Ammon's horn (tissue), 1 donor: ENCODE measurements at regions not wholly inside any gene's neighbourhood (a gene's known extent, or its start where the extent isn't known, plus 50 kb on each side); places are given as distances from the start of the nearest gene placed in this dataset.
"Not testable (repeated sequence)": the region's sequence is repeated elsewhere in the genome, so short reads cannot be mapped to it uniquely, and the experiment has no call there.

Experiments
- DNase-seq: peaks from one replicate; pipeline ENCODE4 v3.0.0-alpha.2; 2016; ENCODE audit warnings: low spot score

DNA sequence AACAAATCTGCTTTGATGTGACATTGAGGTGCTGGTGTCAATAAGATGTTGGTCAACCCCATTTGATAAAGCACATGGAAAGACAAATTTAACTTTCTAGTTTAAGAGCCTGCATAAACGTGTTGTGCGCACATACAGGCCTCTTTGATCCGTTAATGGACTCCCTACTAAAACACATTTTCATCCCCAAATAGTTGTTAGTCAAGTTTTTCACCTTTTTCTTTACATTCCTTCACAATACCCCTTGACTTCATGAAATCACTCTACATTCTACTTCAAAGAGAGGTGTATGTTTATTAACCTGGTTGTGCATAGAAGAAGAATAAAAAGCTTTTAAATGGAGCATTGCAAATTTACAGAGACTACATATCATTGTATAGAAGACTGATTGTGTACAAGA lies 180.3 kb downstream of the HDGFL1 start:
- DNase-seq = no peak

DNA sequence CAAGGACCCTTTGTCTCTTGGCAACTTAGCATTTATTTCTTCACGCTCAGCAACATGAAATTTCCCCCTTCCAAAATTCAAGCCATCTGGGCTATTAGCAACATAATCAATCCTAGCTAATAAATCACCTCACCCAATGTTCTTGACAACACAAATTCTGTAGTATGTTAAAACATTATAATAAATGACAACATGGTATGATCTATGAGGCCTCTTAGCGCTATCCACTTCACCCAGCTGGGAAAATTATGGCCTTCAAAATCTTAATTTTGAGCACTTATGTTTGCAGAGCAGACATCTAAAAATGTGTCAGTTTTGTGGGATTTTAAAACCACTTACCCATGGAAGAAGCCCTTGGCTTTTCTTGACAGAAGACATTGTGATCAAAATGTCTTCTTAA lies 181.9 kb downstream of the HDGFL1 start:
- DNase-seq = no peak

DNA sequence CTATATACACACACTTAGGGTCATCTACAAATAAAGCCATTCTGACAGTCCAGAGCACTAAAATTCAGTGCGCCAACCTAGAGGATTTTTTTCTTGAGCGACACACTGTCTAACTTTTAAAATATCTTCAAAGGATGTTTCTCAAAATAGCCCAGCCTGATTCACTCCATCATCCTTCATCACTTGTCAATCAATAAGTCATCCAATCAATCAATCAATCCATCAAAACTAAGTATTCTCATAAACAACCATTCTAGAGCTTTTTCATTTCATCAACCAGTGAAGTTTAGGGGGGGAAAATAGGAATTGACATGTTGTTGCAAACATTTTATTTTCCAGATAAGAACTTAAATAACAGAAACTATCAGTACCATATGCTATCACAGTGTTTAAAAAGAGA lies 183.2 kb downstream of the HDGFL1 start:
- no peak for DNase-seq

DNA sequence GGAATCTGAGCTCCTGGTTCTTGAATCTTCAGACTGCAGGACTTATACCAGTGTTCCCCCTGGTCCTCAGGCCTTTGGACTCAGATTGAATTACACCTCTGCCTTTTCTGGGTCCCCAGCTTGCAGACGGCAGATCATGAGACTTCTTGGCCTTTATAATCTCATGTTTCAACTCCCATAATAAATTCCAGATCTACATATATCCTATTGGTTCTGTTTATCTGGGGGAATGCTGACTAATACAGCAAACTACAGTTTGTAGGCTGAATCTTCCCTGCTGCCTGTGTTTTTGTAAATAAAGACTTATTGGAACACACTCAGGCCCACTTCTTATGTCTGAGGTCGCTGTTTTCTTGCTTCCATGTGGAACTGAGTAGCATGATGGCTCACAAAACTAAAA lies 184.7 kb downstream of the HDGFL1 start:
- no peak for DNase-seq

DNA sequence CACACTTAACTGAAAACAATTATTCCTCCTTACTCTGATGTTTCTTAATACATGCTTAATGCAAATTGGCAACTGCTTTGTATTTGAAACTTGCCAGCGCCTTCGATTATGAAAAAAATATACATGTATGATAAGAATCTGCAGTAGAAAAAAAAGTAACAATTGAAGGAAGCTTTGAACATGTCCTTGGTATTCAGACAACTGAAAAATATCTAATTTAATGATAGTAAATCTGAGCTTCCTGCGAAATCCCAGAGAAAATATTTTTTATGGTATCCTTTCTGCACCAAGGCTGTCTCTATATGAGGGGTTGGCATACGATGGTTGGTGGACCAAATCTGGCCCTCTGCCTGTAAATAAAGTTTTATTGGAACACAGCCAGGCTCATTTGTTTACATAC lies 186.2 kb downstream of the HDGFL1 start:
- DNase-seq = no peak

DNA sequence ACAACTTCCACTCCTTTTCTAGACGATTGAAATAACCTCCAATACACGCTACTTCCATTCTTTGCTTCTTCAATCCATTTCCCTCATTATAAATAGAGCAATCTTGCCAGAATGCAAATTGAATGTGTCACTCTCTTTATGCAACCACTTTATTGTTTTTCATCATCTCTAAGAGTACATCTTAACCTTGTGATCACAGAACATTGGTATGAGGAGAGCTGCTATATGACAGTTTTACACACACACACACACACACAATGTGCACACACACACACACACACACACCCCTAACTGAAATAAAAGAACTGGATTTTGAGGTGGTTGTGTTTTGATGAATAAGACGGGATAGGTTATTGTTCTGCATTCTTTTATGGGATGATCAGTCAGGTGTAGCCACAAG lies 187.0 kb downstream of the HDGFL1 start:
- no peak for DNase-seq

DNA sequence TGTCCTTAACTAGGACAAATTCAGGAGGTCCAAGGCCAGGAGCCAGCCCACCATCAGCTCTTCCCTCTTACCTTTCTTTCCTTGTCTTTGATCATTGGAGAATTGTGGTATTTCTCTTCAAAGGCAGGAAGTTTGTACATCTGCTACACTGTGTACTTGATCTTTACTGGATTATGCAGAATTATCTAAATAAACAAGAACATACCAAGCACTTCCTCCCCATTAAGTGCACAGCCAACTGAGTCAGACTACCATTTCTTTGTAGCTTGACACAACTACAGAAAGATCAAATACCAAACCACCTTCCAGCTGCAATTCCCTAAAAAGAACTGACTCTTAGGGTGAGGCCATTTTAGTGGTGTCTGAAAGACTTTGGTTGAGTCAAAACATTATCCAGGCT lies 195.1 kb downstream of the HDGFL1 start:
- DNase-seq = no peak

DNA sequence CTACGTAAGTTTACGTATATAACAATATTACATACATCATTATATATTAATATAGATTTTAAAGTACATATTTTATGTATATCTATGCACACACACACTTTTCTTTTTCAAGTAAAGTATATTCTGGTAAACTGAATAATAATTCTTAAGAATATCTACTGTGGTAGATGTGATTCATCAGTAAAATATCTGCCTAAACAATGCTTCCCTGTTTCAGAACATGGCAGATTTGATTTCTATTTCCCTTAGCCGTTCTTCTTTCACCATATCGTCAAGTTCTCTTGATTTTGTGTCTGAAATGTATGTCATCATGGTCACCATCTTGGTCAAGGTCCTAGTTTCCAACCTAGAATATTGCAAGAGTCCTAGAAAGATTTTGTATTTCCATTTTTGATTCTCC lies 195.6 kb downstream of the HDGFL1 start:
- no peak for DNase-seq

DNA sequence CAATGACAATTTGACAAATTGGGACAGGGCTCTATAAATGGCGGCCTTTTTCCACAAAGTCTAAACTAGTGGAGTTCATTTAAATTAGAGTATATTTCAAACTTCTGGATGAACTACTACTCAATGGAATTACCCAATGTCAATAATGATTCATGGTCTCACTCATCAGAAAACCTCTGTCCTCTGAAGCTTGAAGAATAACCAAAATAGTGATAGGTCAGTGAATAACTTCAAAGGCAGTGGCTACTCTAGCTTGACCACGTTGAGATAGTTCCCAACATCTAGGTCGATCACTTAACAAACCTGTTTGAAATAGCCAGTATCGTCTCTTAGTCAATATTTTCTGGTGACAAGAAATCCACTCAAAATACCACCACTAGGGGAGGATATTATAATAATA lies 197.6 kb downstream of the HDGFL1 start:
- DNase-seq = no peak

DNA sequence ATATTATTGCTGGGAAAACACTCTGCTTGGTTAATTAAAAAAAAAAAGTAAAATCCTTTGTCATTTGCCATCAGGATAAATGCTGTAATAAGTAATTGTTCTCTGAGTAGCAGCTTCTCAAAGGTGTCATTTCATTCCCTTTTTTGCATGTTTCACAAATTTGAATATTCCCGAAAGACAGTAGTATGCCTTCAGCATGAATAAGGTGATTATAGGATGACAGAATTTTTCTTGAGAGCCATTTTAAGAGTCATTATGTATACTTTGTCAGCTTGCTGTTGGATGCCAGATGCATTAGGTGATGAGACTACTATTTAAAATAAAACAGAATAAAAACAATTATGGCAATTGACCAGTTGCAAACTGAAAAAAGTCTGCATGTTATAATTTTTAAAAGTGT lies 200.7 kb downstream of the HDGFL1 start:
- DNase-seq = no peak

DNA sequence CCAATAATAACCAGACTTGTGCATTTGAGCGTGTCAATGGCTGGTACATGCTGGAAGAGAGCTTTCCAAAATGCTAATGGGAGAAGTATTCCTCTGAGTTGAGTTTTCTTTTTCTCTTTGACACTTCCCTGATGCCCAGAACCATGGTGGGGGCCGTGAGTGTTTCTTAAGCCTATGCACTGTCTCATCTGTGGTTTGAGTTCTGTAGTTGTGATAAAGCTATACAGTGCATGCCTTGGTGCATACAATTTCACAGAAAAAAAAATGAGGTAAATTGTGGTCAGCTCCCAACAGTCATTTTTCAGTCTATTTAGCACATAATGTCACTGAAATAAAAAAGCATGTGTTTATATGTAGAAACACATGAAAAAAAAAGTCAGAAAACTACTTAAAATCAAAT lies 204.8 kb downstream of the HDGFL1 start:
- no peak for DNase-seq

DNA sequence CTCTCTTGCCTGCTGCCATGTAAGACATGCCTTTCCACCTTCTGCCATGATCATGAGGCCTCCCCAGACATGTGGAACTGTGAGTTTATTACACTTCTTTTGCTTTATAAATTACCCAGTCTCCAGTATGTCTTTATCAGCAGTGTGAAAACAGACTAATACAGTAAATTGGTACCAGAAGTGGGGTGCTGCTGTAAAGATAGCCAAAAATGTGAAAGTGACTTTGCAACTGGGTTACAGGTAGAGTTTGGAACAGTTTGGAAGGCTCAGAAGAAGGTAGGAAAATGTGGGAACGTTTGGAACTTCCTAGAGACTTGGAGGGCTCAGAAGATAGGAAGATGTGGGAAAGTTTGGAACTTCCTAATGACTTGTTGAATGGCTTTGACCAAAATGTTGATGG lies 209.1 kb downstream of the HDGFL1 start:
- not testable (repeated sequence) for DNase-seq

DNA sequence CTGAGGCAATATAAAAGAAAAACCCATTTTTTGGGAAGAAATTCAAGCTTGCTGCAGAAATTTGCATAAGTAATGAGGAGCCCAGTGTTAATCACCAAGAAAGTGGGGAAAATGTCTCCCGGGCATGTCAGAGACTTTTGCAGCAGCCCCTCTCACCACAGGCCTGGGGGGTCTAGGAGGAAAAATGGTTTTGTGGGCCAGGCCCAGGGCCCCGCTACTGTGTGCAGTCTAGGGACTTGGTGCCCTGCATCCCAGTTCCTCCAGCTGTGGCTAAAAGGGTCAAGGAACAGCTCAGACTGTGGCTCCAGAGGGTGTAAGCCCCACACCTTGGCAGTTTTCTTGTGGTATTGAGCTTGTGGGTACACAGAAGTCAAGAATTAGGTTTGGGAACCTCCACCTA lies 209.7 kb downstream of the HDGFL1 start:
- DNase-seq = no peak

DNA sequence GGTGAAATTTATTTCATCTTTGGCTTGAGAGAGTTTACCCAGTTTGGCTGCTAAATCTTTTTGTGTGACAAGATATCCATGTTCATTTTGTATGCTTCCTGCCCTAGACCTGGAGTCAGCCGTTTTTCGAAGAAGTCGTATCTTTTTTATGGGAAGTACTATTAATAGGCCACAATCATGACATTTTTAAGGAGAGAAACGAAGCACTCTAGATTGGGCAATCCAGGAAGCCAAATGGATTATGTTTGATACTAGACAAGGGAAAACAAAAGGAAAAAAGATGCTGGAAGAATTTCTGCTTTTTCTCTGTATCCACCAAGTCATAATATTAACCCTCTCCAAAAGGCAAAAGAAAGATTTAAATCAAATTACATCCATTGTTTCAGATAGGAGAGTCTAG lies 214.6 kb downstream of the HDGFL1 start:
- DNase-seq = no peak

DNA sequence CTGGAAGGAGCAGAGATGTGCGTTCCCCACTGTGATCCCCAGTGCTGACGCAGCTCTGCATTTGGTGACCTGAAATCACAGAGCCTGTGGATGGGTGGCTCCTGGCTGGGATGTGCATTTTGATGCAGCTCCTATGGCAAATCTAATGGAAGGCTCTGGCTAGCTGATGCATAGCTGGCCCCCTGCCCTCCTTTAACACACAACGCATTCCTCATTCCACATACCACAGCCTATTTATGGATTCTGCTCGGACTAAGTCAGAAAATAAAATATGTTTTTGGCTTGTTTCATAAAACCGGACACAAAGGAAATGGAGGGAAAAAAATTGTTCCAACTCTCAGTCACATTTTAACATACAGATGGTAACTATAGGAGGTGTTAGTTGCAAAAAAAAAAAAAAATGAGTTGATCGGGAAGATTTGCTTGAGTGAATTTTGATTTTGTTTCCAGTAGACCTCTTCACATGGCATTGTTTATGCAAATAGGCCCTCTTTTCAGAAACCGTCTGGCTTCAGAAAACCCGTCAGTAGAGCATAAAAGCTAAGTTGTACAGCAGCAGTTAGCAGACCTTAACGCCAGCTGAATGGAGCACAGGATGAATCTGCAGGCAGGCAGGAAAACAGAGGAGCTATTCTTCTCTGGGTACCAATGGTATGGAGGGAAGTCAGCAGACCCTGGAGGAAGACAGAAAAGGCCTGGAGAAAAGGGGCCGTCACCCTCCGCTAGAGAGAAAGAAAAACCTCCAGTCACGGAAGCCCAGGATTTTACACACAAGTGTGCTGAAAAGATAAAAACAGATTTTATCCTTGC lies 215.4 kb downstream of the HDGFL1 start:
- peak; percentile 82 for DNase-seq

DNA sequence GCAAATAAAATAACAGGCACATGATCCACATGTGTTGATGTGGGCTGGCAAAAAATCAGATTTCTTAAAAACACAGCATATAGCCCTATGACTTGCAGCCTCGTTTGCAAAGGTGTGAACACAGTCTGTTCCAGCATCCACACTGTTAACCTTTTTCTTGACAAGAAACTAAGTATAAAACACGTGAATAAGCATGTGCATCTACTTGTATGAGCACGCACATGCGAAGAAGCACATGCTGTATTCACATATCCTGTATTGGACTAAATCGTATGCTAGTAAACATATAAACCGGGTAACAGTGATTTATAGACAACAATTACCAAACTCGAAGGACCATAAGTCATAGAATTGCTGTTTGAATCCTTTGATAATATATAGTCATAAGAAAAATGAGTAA lies 218.7 kb downstream of the HDGFL1 start:
- DNase-seq = no peak

DNA sequence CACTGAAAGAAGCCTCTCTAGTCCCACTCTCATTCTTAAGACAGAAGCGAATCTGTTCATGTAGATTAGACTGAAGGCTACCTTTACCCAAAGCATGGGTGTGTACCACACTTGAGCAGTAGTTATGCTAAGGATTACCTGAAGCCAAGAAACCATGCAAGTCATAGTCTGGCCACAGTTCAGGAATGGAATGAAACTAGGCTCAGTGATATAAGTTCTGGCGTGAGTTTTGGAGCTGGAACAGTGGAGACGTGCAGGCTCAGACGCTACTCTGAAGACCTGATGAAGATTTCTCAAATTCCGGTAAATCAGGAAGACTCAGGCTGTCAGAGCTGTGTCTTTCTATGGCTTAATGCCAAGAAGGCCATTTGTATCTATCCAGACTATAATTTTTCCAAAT lies 219.9 kb downstream of the HDGFL1 start:
- DNase-seq = no peak

DNA sequence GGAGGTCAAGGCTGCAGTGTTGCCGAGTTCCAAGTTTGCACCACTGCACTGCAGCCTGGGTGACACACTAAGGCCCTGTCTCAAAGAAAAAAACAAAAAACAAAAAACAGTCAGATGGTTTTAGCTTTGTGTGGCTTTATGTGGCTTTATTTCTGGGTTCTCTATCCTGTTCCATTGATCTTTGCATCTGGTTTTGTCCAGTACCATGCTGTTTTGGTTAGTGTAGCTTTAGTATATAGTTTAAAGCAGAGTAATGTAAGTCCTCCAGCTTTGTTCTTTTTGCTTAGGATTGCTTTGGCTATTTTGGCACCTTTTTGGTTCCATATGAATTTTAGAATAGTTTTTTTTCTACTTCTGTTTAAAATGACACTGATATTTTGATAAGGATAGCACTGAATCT lies 225.5 kb downstream of the HDGFL1 start:
- no peak for DNase-seq

DNA sequence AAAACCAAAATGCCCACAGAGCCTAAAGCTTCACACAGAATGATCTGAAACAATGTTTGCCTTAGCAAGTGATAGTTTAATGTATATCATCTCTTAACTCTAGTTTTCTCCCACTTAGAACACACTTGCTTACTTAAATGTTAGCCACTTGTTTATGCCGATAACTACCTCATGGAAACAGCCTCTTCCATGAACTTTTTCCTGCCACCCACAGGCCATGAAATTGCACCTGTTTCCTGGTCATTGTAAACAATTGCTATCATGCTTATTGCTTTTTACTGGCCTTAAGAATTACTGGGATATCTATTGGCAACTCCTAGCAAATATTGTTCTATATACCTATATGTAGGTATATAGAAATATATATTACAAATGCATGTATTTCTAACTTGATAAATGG lies 231.1 kb downstream of the HDGFL1 start:
- no peak for DNase-seq

DNA sequence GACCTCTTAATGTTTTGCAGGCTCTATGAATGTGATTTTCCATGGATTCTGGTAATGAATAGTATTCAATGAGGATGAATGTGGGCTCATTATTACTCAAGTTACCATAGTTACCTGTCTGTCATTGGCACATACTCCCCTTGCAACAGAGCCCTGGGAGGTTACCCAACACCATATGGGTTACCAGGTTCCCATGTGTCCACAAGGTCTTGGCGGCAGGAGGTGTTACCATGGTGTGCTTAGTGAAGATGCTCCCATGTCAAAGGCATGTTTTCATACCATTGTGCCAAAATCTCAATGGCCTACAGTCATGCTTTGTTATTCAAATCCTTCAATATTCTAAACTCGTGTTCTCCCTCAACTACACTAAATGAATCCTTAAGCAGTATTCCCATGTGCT lies 232.5 kb downstream of the HDGFL1 start:
- peak; percentile 15 for DNase-seq

DNA sequence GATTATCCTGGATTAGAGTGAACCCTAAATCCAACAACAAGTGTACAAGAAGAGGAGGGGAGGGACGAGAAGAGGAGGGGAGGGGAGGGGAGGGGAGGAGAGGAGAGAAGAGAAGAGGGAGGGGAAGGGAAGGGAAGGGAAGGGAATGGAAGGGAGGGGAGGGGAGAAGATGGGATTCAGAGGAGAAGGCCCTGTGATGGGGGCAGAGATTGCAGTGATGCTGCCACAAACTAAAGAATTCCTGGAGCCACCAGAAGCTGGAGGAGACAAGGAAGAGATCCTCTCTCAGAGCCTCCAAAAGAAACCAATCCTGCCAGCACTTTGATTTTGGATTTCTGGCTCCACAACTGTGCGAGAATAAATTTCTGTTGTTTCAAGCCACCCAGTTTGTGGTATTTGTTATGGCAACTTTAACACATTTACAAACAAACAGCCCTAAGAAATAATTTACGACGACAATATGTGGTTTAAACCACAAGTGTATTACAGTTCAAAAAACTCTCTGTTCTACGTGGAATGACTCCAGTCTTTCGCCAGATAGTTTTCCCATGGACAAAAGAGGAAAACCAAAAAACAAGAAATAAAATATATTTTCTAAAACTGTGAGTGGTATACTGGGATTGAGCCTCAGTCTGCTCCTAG lies 235.4 kb downstream of the HDGFL1 start:
- no peak for DNase-seq

DNA sequence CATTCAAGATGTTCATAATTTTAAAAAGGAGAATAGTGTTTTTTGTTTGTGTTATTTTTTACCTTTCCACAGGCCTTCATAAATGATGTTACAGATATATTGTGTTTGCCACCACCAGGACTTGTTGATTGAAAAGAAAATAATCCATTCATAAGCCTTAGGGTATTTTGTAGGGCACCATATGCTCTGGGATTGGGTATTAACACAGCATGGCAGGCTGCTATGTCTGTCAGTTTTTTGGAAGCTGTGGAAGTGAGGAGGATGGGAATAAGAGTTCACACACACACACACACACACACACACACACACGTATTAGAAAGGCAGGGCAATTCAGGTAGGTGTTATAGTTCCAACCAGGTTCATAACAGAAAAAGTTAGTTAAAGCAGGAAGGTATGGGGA lies 237.9 kb downstream of the HDGFL1 start:
- no peak for DNase-seq

DNA sequence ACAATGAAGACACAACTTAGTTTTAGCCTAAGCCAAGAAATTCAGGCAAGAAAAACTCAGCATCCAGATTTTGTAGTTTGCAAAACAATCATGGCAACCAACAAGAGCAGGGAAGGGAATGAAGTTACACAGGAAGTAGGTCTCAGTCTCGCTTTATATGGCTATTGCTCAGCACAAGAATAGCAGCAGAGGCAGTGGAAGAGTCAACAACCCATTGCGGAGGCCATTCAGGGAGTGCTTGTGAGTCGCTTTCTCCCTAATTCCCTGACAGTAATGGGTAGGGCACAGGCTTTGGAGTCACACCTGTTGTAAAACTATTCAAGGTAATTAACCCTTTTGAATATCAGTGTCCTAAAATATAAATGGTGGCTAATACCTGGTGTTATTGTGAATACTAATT lies 238.5 kb downstream of the HDGFL1 start:
- DNase-seq = no peak

DNA sequence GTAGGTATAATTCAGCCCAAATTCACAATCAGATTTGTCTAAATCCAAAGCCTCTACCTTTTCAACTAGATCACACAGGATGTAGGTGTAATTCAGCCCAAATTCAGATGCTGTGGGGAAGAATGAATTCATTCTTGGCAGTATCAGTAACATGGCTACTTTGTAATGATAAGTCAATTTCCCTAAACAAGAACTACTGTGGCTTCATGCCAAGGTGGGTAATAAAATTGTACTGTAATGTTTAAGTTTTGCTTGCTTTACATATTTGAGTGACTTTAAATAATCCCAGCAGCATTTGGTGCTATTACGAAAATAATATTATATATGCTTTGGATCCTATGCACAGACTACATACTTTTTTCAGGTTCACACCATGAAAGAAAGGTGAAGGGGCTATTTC lies 239.1 kb downstream of the HDGFL1 start:
- DNase-seq = no peak
